Retinal pigment epithelial cell (primary cell): ENCODE measurements at regions not wholly inside any gene's neighbourhood (a gene's known extent, or its start where the extent isn't known, plus 50 kb on each side); places are given as distances from the start of the nearest gene placed in this dataset.
"Not testable (repeated sequence)": the region's sequence is repeated elsewhere in the genome, so short reads cannot be mapped to it uniquely, and the experiment has no call there.

Experiments
- DNase-seq: peaks from one replicate; pipeline ENCODE4 v3.0.0-alpha.2; 2010; ENCODE audit warnings: low read depth
- H3K4me3 ChIP-seq: 2 replicates; pipeline ENCODE4 v1.5.1; 2011; ENCODE audit warnings: mild to moderate bottlenecking, low read length, control low read depth, moderate library complexity
- TF ChIP-seq, protein P1 (sequence below): conservative IDR thresholded peaks from 2 replicates; pipeline ENCODE4 v1.5.1; 2011; ENCODE audit warnings: low read depth, low read length, control low read depth, inconsistent platforms

DNA sequence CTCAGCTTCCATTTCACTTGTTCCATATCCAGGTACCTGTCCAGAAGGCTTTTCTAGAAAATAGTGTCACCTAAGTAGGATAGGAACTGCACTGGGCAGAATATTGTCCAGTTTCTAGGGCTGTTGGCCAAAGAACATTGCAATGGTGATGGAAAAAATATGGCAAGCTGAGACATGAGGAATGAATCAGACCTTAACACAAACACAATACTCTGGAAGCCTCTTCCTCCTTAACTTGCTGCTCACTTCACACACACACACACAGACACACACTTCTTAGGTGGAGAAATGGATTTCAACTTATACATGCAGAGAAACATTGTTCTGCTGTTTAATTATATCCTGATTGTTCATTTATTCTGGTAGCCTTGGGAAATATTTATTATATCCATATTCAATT, 203.0 kb upstream of the RGS17 start:
- no peak for DNase-seq
- TF ChIP-seq, protein P1, sequence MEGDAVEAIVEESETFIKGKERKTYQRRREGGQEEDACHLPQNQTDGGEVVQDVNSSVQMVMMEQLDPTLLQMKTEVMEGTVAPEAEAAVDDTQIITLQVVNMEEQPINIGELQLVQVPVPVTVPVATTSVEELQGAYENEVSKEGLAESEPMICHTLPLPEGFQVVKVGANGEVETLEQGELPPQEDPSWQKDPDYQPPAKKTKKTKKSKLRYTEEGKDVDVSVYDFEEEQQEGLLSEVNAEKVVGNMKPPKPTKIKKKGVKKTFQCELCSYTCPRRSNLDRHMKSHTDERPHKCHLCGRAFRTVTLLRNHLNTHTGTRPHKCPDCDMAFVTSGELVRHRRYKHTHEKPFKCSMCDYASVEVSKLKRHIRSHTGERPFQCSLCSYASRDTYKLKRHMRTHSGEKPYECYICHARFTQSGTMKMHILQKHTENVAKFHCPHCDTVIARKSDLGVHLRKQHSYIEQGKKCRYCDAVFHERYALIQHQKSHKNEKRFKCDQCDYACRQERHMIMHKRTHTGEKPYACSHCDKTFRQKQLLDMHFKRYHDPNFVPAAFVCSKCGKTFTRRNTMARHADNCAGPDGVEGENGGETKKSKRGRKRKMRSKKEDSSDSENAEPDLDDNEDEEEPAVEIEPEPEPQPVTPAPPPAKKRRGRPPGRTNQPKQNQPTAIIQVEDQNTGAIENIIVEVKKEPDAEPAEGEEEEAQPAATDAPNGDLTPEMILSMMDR: no peak
- no peak overlapping the region for H3K4me3 ChIP-seq

DNA sequence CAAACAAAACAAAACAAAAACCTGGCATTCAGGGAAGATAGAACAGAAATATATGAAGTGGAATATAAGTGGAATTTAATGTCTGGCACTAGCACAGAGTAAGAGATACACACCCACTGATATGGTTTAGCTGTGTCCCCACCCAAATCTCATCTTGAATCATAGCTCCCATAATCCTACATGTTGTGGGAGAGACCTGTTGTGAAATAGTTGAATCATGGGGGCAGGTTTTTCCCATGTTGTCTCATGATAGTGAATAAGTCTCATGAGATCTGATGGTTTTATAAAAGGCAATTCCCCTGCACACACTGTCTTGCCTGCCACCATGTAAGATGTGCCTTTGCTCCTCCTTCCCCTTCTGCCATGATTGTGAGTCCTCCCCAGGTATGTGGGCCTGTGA, 200.1 kb upstream of the RGS17 start:
- DNase-seq: not testable (repeated sequence)

DNA sequence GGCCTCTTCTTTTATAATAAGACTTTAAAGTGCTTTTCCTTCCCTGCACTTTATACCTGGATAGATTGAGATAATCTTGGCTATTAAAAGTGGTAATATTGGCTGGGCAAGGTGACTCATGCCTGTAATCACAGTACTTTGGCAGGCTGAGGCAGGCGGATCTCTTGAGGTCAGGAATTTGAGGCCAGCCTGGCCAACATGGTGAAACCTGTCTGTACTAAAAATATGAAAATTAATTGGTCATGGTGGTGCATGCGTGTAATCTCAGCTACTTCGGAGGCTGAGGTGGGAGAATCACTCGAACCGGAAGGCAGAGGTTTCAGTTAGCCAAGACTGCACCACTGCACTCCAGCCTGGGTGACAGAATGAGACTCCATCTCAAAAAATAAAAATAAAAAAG, 197.1 kb upstream of the RGS17 start:
- TF ChIP-seq, protein P1: no peak
- no peak overlapping the region for H3K4me3 ChIP-seq
- no peak for DNase-seq

More for the DNA sequence above, 200.1 kb upstream of the RGS17 start:
- not testable (repeated sequence) for H3K4me3 ChIP-seq

DNA sequence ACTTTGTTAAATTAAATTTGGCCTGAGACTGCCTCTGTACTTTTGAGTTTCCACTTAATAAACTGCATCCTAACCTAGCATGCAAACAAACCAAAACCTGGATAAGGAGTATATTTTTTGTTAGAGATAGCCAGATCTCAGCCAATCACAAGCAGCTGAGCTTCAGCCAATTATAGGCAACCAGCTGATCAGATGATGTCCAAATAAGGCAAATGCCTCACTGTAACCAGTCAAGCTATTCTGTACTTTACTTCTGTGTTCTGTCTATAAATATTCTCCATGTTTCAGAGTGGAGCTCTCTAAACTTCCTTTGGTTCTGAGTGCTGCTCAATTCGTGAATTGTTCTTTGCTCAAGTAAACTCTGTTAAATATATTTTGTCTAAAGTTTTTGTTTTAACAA, 194.6 kb upstream of the RGS17 start:
- DNase-seq: no peak
- H3K4me3 ChIP-seq: no peak overlapping the region
- TF ChIP-seq, protein P1: no peak

DNA sequence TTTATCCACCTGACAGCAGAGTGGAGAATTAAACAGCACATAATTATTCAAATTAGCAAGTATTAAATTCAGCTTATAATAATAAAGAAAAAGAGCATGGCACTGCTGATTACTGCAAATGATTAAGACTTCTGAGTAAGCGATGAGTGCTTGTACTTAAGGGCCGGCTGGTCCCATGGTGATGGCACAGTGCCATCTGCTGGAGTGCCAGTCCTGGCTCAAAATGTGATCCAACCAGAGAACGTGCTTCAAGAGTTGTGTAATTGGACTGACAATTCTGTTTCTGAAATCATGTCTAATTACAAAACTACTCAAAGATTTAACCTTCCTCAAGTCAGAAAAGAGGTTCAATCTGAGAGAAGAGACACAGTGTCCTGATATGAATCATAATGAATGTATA, 181.6 kb upstream of the RGS17 start:
- no peak overlapping the region for H3K4me3 ChIP-seq
- DNase-seq: peak; percentile 72
- TF ChIP-seq, protein P1: peak; percentile 51

DNA sequence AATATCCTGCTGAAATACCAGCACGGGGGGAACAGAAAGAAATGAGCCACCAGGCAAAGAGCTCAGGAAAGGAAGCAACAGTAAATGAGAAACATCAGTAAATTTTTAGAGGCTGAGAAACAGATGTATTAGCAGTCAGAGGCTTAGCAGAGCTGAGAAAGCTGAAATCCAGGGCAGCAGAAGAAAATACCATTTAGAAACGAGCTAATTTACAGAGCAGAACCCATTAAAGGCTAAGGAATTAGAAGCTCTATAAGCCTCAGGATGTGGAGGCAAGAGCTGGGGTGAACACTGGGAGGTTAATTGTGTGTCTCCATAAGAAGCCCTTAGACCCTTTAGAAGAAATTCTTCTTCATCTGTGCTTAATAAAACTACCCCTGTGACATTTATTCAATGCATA, 178.6 kb upstream of the RGS17 start:
- H3K4me3 ChIP-seq: no peak overlapping the region
- TF ChIP-seq, protein P1: no peak
- DNase-seq: no peak

DNA sequence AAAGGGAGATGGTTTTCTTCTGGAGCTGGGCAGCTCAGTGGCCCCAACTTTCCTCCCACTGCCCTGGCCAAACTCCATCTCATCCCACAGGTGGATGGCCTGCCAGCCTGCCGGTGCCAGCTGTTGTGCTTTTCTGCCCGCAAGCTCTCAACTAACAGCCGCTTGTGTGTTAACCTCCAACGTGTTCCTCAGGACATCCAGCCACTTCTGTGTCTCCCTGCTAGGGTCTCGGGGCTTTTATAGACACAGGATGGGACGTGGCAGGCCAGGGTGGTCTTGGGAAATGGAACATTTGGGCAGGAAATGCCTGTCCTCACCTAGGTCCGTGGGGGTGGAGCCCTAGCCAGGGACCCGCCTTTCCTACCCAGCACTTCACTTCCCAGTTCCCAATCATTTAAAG, 171.1 kb upstream of the RGS17 start:
- DNase-seq: no peak
- no peak overlapping the region for H3K4me3 ChIP-seq
- TF ChIP-seq, protein P1: no peak

DNA sequence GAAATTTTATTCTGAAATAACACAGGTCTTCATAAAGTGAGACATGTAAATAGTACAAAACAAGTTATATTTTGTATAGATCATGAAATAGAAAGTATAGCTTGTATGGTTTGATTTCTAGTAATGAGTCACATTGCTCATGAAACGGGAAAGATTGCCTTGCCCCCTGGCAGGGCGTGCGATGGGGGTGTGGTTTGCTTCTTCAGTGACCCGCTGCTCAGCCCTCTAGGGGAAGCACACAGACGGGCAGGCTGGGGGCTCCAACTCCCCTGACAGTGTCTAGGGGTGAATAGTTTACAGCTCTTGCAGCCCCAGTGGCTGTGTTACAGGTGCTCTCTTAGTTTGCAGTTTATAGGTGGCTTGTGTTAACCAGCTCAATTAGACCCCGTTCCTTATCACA, 170.5 kb upstream of the RGS17 start:
- no peak for DNase-seq

DNA sequence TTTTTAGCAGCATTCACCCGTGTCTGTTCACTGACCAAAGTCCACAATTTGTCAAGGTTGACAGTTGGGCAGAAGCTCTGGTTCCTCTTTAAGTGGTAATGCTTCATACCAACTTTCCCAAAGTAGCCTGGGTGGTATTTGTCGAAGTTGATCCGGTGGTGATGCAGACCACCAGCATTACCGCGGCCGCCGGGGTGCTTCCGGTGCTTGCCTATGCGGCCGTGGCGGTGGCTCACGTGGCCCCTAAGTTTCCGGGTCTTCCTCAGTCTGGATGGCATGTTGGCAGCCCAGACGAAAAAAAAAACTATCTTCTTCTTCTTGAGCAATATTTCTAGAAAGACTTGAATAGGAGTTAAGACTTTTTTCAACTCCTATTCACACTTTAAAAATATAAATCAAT, 151.4 kb upstream of the RGS17 start:
- not testable (repeated sequence) for DNase-seq, H3K4me3 ChIP-seq

More for the DNA sequence above, 170.5 kb upstream of the RGS17 start:
- TF ChIP-seq, protein P1: no peak
- H3K4me3 ChIP-seq: no peak overlapping the region
